ENCODE measurements at regions not wholly inside any gene's neighbourhood (a gene's known extent, or its start where the extent isn't known, plus 50 kb on each side); places are given as distances from the start of the nearest gene placed in this dataset.
"Not testable (repeated sequence)": the region's sequence is repeated elsewhere in the genome, so short reads cannot be mapped to it uniquely, and the experiment has no call there.

- Mint-ChIP-seq H3K27ac (no peak overlapping the region), H3K4me3 (no peak overlapping the region), H3K27me3 (peaks cover 0 to 4% (median 0%) of the 10 kb centered on the region in 5 donors), H3K9me3 (peaks cover 0 to 16% (median 4%) of the 10 kb centered on the region in 9 donors), H3K36me3 (peaks cover 0 to 9% (median 0%) of the 10 kb centered on the region in 3 donors), H3K4me1 (no peaks in the 10 kb centered on the region)
- DNase-seq (no peak), ATAC-seq (no peak)
- POLR2A ChIA-PET = no interaction called here
Observed at GRCh38 chr7:136272934-136273333, 295.8 kb upstream of the MTPN start.

- ATAC-seq = no peak
- no peak overlapping the region for H3K27ac Mint-ChIP-seq
- POLR2A ChIA-PET = no interaction called here
- DNase-seq = no peak
- peaks cover 0 to 25% (median 3%) of the 10 kb centered on the region in 3 donors for H3K36me3 Mint-ChIP-seq
- H3K4me1 Mint-ChIP-seq = no peaks in the 10 kb centered on the region
- H3K4me3 Mint-ChIP-seq = no peak overlapping the region
- no peaks in the 10 kb centered on the region for H3K27me3 Mint-ChIP-seq
- peaks cover 0 to 52% (median 25%) of the 10 kb centered on the region in 9 donors for H3K9me3 Mint-ChIP-seq
Observed at GRCh38 chr7:136267822-136268221, 290.7 kb upstream of the MTPN start.

- no peak overlapping the region for H3K27ac Mint-ChIP-seq
- peaks cover 4 to 65% (median 37%) of the 10 kb centered on the region in 9 donors for H3K9me3 Mint-ChIP-seq
- no peak overlapping the region for H3K4me3 Mint-ChIP-seq
- ATAC-seq (no peak), DNase-seq (no peak)
- POLR2A ChIA-PET = no interaction called here
- no peaks in the 10 kb centered on the region for H3K4me1 Mint-ChIP-seq
- H3K27me3 Mint-ChIP-seq = no peaks in the 10 kb centered on the region
- peaks cover 0 to 31% (median 3%) of the 10 kb centered on the region in 3 donors for H3K36me3 Mint-ChIP-seq
Observed at GRCh38 chr7:136266457-136266856, 289.3 kb upstream of the MTPN start.

GRCh38 chr7:136264304-136264703 is 287.1 kb upstream of the MTPN start:
- DNase-seq, H3K4me3 Mint-ChIP-seq, H3K27me3 Mint-ChIP-seq, H3K27ac Mint-ChIP-seq, H3K4me1 Mint-ChIP-seq, POLR2A ChIA-PET, ATAC-seq: not testable (repeated sequence)
- H3K9me3 Mint-ChIP-seq = peaks cover 4 to 82% (median 50%) of the 10 kb centered on the region in 9 donors
- peaks cover 0 to 44% (median 3%) of the 10 kb centered on the region in 3 donors for H3K36me3 Mint-ChIP-seq

- H3K4me3 Mint-ChIP-seq, H3K27ac Mint-ChIP-seq, ATAC-seq, DNase-seq, H3K27me3 Mint-ChIP-seq, POLR2A ChIA-PET, H3K4me1 Mint-ChIP-seq: not testable (repeated sequence)
- Mint-ChIP-seq H3K9me3 (peaks cover 4 to 77% (median 48%) of the 10 kb centered on the region in 9 donors), H3K36me3 (peaks cover 0 to 39% (median 3%) of the 10 kb centered on the region in 3 donors)
Observed at GRCh38 chr7:136263112-136263860, 286.1 kb upstream of the MTPN start.

GRCh38 chr7:136260591-136260990 is 283.4 kb upstream of the MTPN start:
- H3K27me3 Mint-ChIP-seq, POLR2A ChIA-PET, H3K27ac Mint-ChIP-seq, H3K4me3 Mint-ChIP-seq, DNase-seq, ATAC-seq, H3K4me1 Mint-ChIP-seq: not testable (repeated sequence)
- Mint-ChIP-seq H3K36me3 (peaks cover 0 to 30% (median 3%) of the 10 kb centered on the region in 3 donors), H3K9me3 (peaks cover 2 to 65% (median 36%) of the 10 kb centered on the region in 9 donors)

GRCh38 chr7:136259074-136259473 is 281.9 kb upstream of the MTPN start:
- no peaks in the 10 kb centered on the region for H3K4me1 Mint-ChIP-seq
- no peaks in the 10 kb centered on the region for H3K27me3 Mint-ChIP-seq
- peaks cover 3 to 64% (median 30%) of the 10 kb centered on the region in 9 donors for H3K9me3 Mint-ChIP-seq
- peaks cover 0 to 34% (median under 1%) of the 10 kb centered on the region in 3 donors for H3K36me3 Mint-ChIP-seq
- no peak for ATAC-seq
- DNase-seq = no peak
- POLR2A ChIA-PET = no interaction called here
- H3K4me3 Mint-ChIP-seq = no peak overlapping the region
- H3K27ac Mint-ChIP-seq = no peak overlapping the region

GRCh38 chr7:136256491-136256890 is 279.3 kb upstream of the MTPN start:
- no peak for ATAC-seq
- Mint-ChIP-seq H3K27me3 (no peaks in the 10 kb centered on the region), H3K27ac (no peak overlapping the region), H3K9me3 (peaks cover 2 to 50% (median 17%) of the 10 kb centered on the region in 9 donors), H3K4me3 (no peak overlapping the region), H3K4me1 (no peaks in the 10 kb centered on the region), H3K36me3 (peaks cover 0 to 25% (median 0%) of the 10 kb centered on the region in 3 donors)
- no peak for DNase-seq
- POLR2A ChIA-PET = no interaction called here

- Mint-ChIP-seq H3K4me1 (no peaks in the 10 kb centered on the region), H3K27ac (no peak overlapping the region), H3K36me3 (peaks cover 0 to 16% (median 0%) of the 10 kb centered on the region in 3 donors), H3K27me3 (no peaks in the 10 kb centered on the region), H3K4me3 (no peak overlapping the region), H3K9me3 (peaks cover 0 to 39% (median 7%) of the 10 kb centered on the region in 9 donors)
- POLR2A ChIA-PET = no interaction called here
- ATAC-seq = no peak
- DNase-seq = no peak
Observed at GRCh38 chr7:136254148-136254547, 277.0 kb upstream of the MTPN start.

GRCh38 chr7:136251826-136252225 is 274.7 kb upstream of the MTPN start:
- H3K36me3 Mint-ChIP-seq = peaks cover 0 to 17% (median under 1%) of the 10 kb centered on the region in 3 donors
- no peak for ATAC-seq
- H3K9me3 Mint-ChIP-seq = peaks cover 0 to 37% (median 9%) of the 10 kb centered on the region in 9 donors
- no peak overlapping the region for H3K27ac Mint-ChIP-seq
- no peak for DNase-seq
- H3K4me3 Mint-ChIP-seq = no peak overlapping the region
- H3K27me3 Mint-ChIP-seq = no peaks in the 10 kb centered on the region
- POLR2A ChIA-PET = no interaction called here
- H3K4me1 Mint-ChIP-seq = no peaks in the 10 kb centered on the region

- Mint-ChIP-seq H3K4me1 (no peaks in the 10 kb centered on the region), H3K36me3 (peaks cover 0 to 17% (median 7%) of the 10 kb centered on the region in 3 donors), H3K9me3 (peaks cover 0 to 29% (median 4%) of the 10 kb centered on the region in 9 donors), H3K27ac (no peak overlapping the region), H3K27me3 (no peaks in the 10 kb centered on the region), H3K4me3 (no peak overlapping the region)
- ATAC-seq = no peak
- DNase-seq = no peak
- POLR2A ChIA-PET = no interaction called here
Observed at GRCh38 chr7:136247211-136247610, 270.1 kb upstream of the MTPN start.

GRCh38 chr7:136245327-136246004 is 268.3 kb upstream of the MTPN start:
- POLR2A ChIA-PET = no interaction called here
- peaks cover 0 to 17% (median 7%) of the 10 kb centered on the region in 3 donors for H3K36me3 Mint-ChIP-seq
- no peak overlapping the region for H3K27ac Mint-ChIP-seq
- DNase-seq (no peak), ATAC-seq (no peak)
- peaks cover 0 to 29% (median 4%) of the 10 kb centered on the region in 9 donors for H3K9me3 Mint-ChIP-seq
- H3K27me3 Mint-ChIP-seq = no peaks in the 10 kb centered on the region
- H3K4me3 Mint-ChIP-seq = no peak overlapping the region
- H3K4me1 Mint-ChIP-seq = no peaks in the 10 kb centered on the region

- DNase-seq (no peak), ATAC-seq (no peak)
- H3K36me3 Mint-ChIP-seq = peaks cover 0 to 24% (median 11%) of the 10 kb centered on the region in 3 donors
- H3K4me3 Mint-ChIP-seq = no peak overlapping the region
- POLR2A ChIA-PET = no interaction called here
- H3K27ac Mint-ChIP-seq = no peak overlapping the region
- no peaks in the 10 kb centered on the region for H3K27me3 Mint-ChIP-seq
- H3K4me1 Mint-ChIP-seq = no peaks in the 10 kb centered on the region
- H3K9me3 Mint-ChIP-seq = peaks cover 18 to 57% (median 39%) of the 10 kb centered on the region in 9 donors
Observed at GRCh38 chr7:136234040-136234439, 256.9 kb upstream of the MTPN start.
